Transverse colon (tissue), 4 donors: ENCODE measurements at regions not wholly inside any gene's neighbourhood (a gene's known extent, or its start where the extent isn't known, plus 50 kb on each side); places are given as distances from the start of the nearest gene placed in this dataset.

Experiments
- DNase-seq: peaks from one replicate; pipeline ENCODE4 v3.0.0-alpha.2; 2019
- H3K27ac ChIP-seq, 4 donors: fragments of 200-600 bp; sonication (generic); 2 replicates each; pipeline ENCODE4 v1.5.1; 2016 to 2018; ENCODE audit warnings: inconsistent platforms in 4 of 4
- H3K27me3 ChIP-seq: fragments of 200-600 bp; sonication (generic); 2 replicates; pipeline ENCODE4 v1.5.1; 2017; ENCODE audit warnings: inconsistent platforms
- H3K36me3 ChIP-seq, 4 donors: fragments of 200-600 bp; sonication (generic); 2 replicates each; pipeline ENCODE4 v1.5.1; 2017 to 2019; ENCODE audit warnings: inconsistent platforms in 4 of 4
- H3K4me1 ChIP-seq, 4 donors: fragments of 200-600 bp; sonication (generic); 2 replicates each; pipeline ENCODE4 v1.5.1; 2017 to 2020; ENCODE audit warnings: inconsistent platforms in 4 of 4
- H3K4me3 ChIP-seq, 4 donors: fragments of 200-600 bp; sonication (generic); 1 replicate in 1 of 4; 2 replicates in 3 of 4; pipeline versions ENCODE4 v1.5.1 to v1.6.1; 2017 to 2019; ENCODE audit warnings: inconsistent platforms in 4 of 4
- H3K9me3 ChIP-seq, 2 donors: fragments of 200-600 bp; sonication (generic); 2 replicates each; pipeline ENCODE4 v1.5.1; 2017 to 2019; ENCODE audit warnings: inconsistent platforms in 2 of 2
- CTCF ChIP-seq, 5 experiments: fragments of 200-600 bp in 3 of 5; fragments of 450-650 bp in 2 of 5; sonication (generic) in 3 of 5; IDR thresholded peaks; 1 replicate in 2 of 5; 2 replicates in 3 of 5; pipeline ENCODE4 v1.5.1; 2016 to 2017; ENCODE audit warnings: antibody characterized with exemption in 5 of 5, inconsistent platforms in 3 of 5, mild to moderate bottlenecking in 2 of 5, moderate library complexity in 1 of 5
- EP300 ChIP-seq: sonication (generic); formaldehyde crosslinking; IDR thresholded peaks from one replicate; pipeline ENCODE4 v1.6.1; 2017; ENCODE audit warnings: antibody characterized with exemption, low read depth
- POLR2A ChIP-seq: fragments of 450-650 bp; IDR thresholded peaks from one replicate; pipeline ENCODE4 v1.6.1; 2016; ENCODE audit warnings: antibody characterized with exemption, mild to moderate bottlenecking, moderate library complexity
- POLR2AphosphoS5 ChIP-seq, 3 donors: sonication (generic); formaldehyde crosslinking; IDR thresholded peaks; one replicate each; pipeline ENCODE4 v1.6.1; 2016; ENCODE audit warnings: antibody characterized with exemption in 3 of 3
- WGBS, 2 donors: methylation state at CpG; one replicate each; pipeline ENCODE4 v1.1.5; 2018; ENCODE audit warnings: low coverage in 1 of 2; 5-methylcytosine and 5-hydroxymethylcytosine counted together
- in situ Hi-C, 4 donors: fragments of 200-750 bp; cut with MboI; loops; one replicate each; pipeline versions ENCODE4 v1.15.0 to v1.15.1; 2017; ENCODE audit warnings: low sequenced_read_pairs in 3 of 4, low pct_ligation_motif_present in 1 of 4, low pct_unique_long_range_greater_than_20kb in 1 of 4
- intact Hi-C: fragments of 100-400 bp; cut with DNase I; formaldehyde crosslinking; loops from one replicate; pipeline ENCODE4 v1.15.1; 2023; ENCODE audit warnings: low total_unique reads

GRCh38 chr19:30174357-30174645 lies 197.9 kb upstream of the ZNF536 start:
- Histone ChIP-seq H3K9me3 (no peaks in the 10 kb centered on the region), H3K4me3 (no peak overlapping the region), H3K36me3 (no peaks in the 10 kb centered on the region), H3K27ac (peak overlapping the region in 1 of 4 donors; percentile 5), H3K27me3 (no peaks in the 10 kb centered on the region), H3K4me1 (peaks cover 0 to 9% (median 2%) of the 10 kb centered on the region in 4 donors)
- 61 to 92% methylated on average over 2 to 4 of the region's 4 CpGs for WGBS, 2 donors
- no peak for DNase-seq
- in situ Hi-C loops, result no loop called here
- intact Hi-C loops, result no loop called here
- no peak for TF ChIP-seq CTCF (IDR thresholded peaks at IDR 0.05)

DNA sequence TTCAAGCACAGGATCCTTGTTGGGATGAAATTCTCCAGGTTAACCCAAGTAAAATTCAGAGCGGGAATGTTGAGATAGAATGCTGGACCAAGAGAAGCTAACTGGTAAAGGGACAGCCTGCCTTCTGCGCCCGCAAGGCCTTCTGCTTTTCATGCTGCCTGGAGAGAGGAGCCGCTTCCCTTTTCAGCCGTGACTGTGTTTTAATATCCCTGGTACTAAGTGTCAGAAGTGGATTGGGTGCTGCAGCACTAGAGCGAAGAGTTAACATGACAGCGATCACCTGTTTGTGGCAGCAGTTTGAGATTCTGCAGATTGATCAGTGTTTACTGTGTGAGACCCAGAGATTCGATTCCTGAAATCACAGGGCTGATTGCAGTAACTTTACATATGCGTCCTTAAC lies 197.4 kb upstream of the ZNF536 start:
- intact Hi-C loops (no loop called here), in situ Hi-C loops (no loop called here)
- no peaks in the 10 kb centered on the region for H3K36me3 ChIP-seq
- H3K27ac ChIP-seq, result no peak overlapping the region
- H3K4me1 ChIP-seq, result peaks cover 0 to 9% (median 2%) of the 10 kb centered on the region in 4 donors
- no peak for DNase-seq
- no peak overlapping the region for H3K4me3 ChIP-seq
- H3K27me3 ChIP-seq, result no peaks in the 10 kb centered on the region
- TF ChIP-seq POLR2AphosphoS5 (IDR thresholded peaks at IDR 0.05), result no peak
- no peak for TF ChIP-seq CTCF (IDR thresholded peaks at IDR 0.05)
- TF ChIP-seq POLR2A, result no peak
- TF ChIP-seq EP300, result no peak
- H3K9me3 ChIP-seq, result no peaks in the 10 kb centered on the region
- 82 to 86% methylated on average over 5 to 9 of the region's 9 CpGs for WGBS, 2 donors

GRCh38 chr19:30175987-30176386 lies 196.2 kb upstream of the ZNF536 start:
- H3K36me3 ChIP-seq, result no peaks in the 10 kb centered on the region
- peaks cover 0 to 5% of the 10 kb centered on the region in 2 donors for H3K9me3 ChIP-seq
- no peaks in the 10 kb centered on the region for H3K27me3 ChIP-seq
- H3K27ac ChIP-seq, result no peak overlapping the region
- peaks cover 0 to 9% (median 2%) of the 10 kb centered on the region in 4 donors for H3K4me1 ChIP-seq
- DNase-seq, result no peak
- TF ChIP-seq CTCF (IDR thresholded peaks at IDR 0.05), result no peak
- TF ChIP-seq POLR2AphosphoS5 (IDR thresholded peaks at IDR 0.05), result no peak
- TF ChIP-seq POLR2A, result no peak
- no peak for TF ChIP-seq EP300
- H3K4me3 ChIP-seq, result no peak overlapping the region
- intact Hi-C loops, result no loop called here
- in situ Hi-C loops, result no loop called here
- 84 to 100% methylated on average over 2 to 3 of the region's 3 CpGs for WGBS, 2 donors

DNA sequence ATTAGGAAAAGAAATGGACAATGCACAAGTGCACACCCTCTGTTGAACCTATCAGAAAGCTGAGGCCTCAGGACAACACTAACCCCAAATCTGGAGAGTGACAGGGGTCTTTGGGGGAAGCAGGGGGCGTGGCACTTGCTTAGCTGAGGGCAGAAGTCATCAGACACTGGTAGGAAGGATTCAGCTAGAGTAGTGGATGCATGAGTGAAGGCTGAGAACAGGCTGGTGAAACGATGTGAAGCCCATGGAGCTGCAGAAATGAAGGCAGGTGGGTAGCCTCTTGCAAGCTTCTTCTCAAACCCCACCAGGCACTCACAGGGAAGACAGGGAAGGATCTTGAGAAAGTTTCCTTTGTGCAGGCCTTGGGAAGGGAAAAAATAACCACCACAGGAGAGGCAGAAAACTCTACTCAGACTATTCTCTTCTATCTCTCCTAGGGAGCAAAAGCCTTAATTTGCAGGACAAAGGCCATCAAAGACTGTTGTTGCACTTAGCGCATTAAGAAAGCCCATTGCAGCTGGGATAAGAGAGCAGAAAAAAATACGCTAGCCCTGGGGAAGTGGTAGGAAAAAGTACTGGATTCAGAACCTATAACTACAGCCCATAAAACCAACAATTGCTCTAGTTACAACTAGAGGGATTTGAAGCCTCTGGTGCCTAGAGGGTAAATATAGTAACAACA lies 193.3 kb upstream of the ZNF536 start:
- H3K27me3 ChIP-seq, result no peaks in the 10 kb centered on the region
- H3K27ac ChIP-seq, result no peak overlapping the region
- intact Hi-C loops (no loop called here), in situ Hi-C loops (no loop called here)
- H3K9me3 ChIP-seq, result peaks cover 19 to 21% of the 10 kb centered on the region in 2 donors
- H3K4me3 ChIP-seq, result no peak overlapping the region
- no peaks in the 10 kb centered on the region for H3K36me3 ChIP-seq
- no peak for TF ChIP-seq POLR2A
- no peak for TF ChIP-seq EP300
- TF ChIP-seq CTCF (IDR thresholded peaks at IDR 0.05), result no peak
- TF ChIP-seq POLR2AphosphoS5 (IDR thresholded peaks at IDR 0.05), result no peak
- no peaks in the 10 kb centered on the region for H3K4me1 ChIP-seq
- DNase-seq, result no peak
- WGBS, 2 donors, result 53 to 58% methylated on average over 4 of the region's 4 CpGs
